ENCODE measurements at regions not wholly inside any gene's neighbourhood (a gene's known extent, or its start where the extent isn't known, plus 50 kb on each side); places are given as distances from the start of the nearest gene placed in this dataset.

DNA sequence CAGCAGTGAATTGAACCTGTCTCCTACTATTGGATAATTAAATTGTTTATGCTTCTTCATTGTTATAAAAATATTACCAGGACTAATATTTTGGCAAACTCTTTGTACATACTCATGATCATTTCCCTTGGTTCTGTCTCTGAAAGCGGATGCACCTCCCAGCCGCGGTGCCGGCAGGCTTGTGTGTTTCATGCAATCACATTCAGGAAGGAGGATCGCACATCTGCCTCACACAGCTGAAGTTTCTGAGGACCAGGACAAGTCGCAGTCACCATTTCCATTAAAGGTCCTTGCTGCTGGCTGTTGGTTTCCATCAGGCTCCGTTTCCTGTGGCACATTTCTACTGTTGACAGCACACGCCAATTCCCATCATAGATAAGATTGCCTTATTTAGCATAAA, 117.8 kb upstream of the SHH start:
- no peak for DNase-seq

DNA sequence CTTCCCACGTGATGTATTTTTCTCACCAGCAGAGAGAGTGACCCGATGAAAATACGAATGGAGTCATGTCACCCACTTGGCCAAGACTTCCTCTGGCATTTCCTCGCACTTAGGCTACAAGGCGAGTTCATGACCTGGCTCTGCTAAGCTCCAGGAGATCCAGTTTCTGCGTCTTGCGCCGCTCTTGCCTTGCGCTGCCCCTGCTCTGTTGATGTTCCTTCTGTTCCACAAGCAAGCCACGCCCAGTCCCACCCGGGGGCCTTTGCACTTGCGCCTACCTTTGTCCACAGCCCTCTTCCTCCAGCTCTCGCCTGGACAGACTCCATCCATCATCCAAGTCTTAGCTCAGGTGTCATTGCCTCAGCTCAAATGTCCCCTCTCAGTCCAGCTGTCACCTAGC, 116.3 kb upstream of the SHH start:
- DNase-seq: no peak

DNA sequence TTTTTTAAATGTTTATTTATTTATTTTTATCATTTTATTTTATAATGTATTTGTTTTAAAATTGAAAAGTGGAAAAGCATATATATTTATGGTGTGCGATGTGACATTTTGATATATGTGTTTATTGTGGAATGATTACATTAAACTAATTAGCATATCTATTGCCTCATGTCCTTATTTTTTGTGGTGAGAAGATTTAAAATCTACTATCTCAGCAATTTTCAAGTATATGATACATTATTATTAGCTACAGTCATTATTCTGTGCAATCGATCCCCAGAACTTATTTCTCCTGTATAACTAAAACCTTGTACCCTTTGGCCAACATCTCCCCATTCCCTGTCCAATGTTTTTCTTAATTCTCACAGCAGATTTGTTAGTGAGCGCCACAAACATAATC, 115.6 kb upstream of the SHH start:
- no peak for DNase-seq

DNA sequence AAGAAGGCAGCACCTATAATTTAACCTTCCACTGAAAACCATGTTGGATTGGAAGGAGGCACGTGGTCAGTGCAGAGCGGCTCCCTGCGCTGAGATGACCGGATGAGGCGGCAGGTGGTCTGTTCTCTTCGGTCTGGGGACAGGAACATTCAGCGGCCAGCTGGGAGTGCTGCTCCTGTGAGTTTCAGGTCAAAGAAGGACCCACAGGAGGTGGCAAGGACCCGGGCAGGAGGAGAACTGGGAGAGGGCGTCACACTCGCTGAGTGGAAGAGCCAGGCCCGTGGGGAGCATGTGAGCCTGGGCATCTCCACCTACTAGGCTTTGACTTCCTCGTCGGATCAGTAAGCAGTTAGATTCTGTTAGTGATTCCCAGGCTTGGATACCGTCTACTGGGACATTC, 113.4 kb upstream of the SHH start:
- no peak for DNase-seq

DNA sequence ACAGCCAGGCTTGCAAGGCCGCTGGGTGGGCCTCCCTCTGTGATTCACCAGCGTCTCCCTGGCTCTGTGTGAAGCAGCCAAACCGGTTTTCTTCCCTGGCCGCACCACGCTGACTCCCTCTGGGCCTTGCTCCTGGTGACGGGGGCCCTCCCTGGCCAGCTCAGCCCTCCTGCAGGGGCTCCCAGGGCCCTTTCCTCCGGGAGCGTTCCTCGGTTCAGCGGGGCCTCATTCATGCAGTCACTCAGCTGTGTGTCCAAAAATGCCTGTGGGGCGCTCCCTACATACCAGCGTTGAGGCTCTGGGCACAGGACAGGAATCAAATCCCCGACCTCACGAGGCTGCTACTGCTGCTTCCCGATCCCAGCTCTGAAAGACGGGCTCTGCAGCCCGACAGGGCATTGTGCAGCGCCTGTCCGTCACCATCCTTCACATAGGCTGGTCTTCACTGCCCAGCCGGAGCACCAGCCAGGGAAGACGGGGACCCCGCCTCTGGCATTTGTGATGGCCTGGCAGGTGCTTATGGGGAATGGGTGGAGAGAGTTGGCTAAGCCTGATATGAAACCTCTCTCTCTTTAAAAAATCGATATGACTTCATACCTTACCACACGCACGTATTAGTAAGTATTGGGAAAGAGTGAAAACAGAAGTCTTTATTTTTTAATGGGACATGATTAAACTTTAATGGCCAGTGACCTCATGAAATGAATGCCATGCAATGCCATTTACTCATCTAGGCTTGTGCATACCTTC, 110.0 kb upstream of the SHH start:
- no peak for DNase-seq

DNA sequence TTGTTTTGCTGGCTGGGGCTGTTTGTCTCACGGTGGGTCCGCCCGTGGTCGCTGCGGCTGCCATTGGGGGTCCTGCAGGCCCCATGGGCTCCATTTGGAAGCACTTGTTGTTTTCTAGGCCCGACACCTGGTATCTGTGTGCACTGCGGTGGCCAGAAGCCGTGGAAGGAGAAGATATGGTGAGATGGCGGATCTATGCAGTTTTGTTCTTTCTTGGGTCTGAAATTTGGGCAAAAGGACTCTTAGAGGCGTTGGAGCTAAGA, 109.5 kb upstream of the SHH start:
- no peak for DNase-seq

DNA sequence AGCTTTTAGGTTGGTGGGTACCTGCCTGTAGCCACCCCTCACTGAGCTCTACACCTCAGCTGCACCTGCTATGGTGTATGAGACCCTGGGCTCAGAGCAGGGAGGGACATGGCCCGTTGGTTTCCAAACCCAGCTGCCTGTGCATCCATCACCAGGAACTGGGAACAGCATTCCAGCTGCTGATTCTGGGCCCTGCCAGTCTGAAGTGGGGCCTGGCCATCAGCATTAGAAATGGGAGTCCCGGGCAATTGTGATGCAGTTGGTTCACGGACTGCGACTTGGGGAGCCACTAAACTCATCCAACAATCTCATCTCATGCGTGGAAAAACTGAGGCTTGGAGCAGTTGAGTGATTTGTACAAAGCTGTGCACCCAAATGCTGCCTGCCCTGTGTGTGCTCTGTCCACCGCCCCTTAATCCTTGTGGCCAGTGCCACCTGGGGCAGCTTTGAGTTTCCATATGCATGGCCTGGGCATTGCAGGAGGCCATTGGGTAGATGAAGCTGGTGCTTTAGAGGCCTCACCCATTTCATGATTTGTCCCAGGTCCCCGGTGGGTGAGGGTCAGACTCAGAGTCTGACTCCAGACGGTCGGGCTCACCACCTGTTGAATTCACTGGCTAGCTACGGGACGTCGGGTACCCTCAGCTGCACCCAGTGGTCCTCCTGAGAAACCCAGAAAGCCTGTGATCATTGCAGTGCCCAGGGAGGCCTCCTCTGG, 109.0 kb upstream of the SHH start:
- no peak for DNase-seq

DNA sequence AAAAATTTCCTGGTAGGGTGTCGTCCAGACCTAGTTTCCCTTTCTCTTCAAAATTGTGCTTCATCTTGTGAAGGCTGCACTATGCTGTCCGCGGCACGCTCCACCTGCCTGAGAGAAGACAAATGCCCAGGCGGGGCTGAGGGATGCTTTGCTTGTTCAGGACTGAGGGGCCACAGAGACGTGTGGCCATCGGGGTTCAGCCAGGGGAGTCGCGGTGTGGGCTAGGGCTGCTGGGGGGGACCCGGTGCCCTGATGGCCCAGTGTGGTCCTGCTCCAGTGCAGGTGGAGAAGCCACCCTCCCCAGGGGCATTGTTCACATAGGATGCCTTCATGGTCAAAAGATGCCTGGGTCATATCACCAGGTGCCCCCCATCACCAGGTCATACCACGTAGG, 107.8 kb upstream of the SHH start:
- DNase-seq: no peak

DNA sequence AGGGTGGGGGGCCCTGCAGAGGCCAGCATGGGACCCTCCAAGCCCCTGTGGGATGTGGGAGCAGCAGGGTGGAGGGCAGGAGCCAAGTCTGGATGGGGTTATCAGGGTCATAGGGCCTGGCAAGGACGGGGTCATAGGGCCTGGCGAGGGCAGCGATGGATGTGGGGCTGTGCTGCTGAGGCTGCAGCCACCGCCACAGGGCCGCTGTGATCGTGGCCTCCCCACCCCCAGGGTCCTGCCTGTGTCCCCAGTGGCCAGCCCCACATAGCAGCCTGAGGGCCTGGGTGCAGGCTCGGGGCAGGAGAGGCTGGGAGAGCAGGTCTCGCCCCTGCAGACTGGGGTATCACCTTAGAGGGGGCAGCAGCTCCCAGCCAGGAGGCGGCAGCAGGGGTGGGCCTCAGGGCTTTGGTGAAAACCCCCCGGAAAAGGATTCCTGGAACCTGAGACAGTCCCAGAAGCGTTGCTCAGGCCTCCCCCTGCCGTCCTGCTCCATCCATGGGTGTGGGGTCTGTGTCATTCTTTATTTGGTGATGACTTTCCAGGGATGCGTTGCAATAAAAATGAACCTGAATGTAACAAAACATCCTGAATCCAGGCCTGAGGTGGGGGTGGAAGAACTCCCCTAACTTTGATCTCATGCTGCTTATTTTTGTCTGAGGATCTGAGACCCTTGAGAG, 107.3 kb upstream of the SHH start:
- no peak for DNase-seq

DNA sequence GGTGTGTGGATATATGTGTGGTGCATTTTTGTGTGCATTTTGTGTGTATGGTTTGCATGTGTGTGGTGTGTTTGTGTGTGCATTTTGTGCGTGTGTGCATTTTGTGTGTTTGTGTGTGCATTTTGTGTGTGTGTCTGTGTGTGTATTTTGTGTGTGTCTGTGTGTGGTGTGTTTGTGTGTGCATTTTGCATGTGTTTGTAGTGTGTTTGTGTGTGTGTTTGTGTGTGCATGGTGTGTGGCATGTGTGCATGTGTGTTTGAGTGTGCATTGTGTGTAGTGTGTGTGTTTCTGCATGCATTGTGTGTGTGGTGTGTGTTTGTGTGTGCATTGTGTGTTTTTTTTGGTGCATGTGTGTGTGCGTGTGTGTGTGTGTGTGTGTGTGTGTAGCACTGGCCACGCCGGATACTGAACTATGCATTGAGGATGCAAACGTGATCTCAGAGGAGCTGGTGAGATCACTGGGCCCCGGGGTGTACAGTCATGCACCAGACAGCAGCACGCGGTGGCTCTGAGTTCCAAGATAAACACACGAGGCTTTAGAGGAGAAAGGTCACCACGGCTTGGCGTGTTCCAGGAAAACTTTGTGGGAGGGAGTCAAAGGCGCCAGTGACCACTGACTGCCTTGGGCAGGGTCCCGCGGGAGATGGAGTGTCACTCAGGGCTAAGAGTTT, 106.6 kb upstream of the SHH start:
- DNase-seq: no peak

DNA sequence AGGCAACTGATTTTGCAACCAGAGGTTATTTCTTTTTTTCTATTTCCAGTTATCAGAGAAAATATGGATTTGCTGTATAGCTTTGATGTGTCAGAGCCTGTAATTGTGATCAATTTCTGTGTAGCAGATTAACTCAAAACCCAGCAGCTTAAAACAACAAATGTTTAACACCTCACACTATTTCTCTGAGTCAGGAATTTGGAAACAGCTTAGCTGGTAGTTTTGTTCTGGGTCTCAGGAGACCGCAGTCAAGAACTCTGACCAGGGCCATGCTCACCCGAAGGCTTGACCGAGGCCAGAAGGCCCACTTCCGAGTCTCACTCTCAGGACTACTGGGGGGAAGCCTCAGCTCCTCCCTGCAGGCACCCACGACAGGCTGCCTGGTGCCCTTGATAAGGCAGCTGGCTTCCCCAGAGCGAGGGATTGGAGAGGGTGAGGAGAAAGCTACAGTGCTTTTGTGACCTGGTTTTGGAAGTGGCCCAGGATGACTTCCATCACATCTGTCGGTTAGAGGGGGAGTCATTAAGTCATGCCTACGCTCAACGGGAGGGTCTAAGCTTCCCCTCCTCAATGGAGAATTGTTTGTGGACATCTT, 105.7 kb upstream of the SHH start:
- no peak for DNase-seq

DNA sequence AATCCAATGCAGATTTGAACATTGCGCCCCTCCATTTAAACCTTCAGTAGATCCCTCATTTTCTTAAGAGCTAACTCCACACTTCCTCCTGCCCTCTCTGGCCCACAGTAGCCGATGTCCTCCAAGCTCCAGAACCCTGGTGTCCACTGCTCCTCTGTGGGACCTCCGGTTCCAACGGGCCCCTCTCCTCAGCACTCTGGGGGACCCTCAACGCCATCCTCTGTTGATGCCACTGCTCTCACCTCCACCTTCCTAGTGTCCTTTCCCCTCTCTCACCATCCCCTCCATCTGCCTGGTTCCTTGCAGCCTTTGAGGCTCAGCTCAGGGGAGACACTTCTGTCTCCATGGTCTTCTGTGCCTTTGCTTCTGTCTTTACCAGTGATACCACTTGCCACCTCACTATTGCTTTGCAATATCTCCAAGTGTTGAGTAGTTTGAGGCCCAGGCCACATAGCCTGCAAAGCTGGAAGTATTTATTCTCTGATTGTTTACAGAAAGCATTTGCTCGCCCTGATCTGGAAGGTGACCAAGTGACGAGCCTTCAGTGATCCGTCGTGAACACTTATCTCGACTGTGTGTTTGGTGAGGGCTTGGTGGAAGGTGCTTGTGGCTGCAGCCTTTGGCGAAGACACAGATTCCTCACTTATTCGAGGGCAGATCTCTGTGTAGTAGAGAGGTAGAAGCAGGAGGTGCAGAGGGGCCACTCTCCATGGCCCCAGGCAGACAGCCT, 104.8 kb upstream of the SHH start:
- DNase-seq: no peak

DNA sequence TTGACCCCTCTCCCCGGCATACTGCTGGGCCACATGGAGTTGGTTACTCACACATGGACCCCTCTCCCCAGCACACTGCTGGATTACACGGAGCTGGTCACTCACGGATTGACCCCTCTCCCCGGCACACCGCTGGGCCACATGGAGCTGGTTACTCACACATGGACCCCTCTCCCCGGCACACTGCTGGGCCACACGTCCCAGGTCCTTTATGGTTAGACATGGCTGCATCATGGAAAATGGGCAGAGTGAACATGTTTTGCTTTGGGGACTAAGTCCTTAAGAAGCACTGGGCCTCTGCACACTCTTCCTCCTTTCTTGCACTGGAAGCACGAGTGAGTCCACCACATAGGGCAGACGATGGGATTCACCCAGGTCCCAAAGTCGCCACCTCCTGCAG, 102.1 kb upstream of the SHH start:
- DNase-seq: no peak

DNA sequence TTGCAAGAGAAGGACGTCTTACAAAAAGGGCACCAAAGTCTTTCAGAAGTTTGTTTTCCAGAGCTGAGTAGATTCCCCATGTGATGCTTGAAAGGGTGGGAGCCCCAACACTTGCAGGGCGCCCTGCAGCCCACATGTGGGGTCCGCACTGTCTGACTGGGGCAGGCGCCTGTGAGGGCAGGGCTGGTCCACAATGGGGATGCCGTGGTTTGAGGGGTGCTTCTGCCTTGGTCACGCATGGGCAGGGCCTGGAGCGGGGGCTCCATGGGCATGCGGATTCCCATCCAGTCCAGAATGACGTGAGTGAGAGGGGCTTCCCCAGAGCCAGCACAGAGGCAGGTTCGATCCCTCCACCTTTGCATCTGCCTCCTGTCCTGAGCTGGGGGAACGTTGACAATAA, 101.5 kb upstream of the SHH start:
- no peak for DNase-seq

DNA sequence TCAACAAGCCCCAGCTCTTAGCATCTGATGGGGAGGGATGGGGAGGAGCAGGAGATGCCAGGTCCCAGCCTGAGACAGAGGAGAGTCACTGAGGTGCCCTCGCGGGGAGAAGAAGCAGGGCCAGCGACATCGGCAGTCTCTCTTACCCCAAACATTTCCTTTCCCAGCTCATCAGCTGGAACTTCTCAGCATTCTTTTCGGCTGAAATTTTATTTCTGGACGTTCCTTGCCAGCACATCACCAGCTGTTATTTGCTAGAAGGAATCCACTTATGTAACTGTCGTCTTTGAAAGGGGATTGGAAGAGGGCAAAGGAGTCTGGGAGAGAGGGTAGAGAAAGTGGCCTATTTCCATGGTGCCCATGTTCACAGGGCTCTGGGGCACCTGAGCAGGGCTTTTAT, 101.0 kb upstream of the SHH start:
- no peak for DNase-seq

DNA sequence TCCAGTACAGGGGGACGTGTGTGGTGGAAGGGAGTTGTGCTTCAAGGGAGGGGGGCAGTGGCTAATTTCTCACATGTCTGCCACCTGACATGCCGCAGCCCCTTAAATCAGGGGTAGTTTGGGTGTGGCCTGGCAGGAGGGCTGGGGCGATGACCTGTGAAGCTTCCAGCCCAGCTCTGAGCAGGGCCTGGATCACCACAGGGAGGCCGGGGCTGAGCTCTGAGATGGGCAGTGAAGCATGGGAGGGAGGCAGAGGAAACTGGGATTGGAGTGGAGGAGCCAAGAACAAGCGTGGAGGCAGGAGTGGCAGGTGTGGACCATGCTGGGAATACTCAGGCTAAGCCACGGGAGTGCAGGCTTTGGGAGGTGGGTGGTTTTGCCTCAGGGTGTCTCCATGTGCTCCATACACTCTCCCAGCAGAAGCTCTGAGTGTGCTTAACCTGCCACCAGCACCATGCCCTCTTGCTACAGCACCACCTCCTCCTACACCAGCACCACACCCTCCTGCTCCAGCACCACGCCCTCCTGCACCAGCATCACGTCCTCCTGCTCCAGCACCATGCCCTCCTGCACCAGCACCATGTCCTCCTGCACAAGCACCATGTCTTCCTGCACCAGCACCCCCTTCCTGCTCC, 99.3 kb upstream of the SHH start:
- no peak for DNase-seq

DNA sequence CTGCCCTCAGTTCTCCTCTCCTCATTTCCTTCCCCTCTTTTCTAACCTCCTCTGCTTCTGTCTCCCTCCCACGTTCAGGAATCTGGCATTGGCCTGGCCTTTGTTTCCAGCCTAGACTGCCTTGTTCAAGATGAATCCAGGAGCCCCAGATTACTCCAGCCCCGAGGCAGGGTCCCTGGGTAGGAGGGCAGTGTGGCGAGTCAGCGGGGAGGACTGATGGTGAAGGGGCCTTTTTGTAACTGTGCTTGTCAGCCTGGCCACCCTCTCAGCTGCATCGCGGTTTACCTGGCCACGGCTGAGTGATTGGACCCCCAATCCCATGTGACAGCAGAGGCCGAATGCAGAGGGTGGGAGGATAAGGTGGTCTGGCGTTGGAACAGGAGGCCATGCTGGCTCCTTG, 96.1 kb upstream of the SHH start:
- no peak for DNase-seq

DNA sequence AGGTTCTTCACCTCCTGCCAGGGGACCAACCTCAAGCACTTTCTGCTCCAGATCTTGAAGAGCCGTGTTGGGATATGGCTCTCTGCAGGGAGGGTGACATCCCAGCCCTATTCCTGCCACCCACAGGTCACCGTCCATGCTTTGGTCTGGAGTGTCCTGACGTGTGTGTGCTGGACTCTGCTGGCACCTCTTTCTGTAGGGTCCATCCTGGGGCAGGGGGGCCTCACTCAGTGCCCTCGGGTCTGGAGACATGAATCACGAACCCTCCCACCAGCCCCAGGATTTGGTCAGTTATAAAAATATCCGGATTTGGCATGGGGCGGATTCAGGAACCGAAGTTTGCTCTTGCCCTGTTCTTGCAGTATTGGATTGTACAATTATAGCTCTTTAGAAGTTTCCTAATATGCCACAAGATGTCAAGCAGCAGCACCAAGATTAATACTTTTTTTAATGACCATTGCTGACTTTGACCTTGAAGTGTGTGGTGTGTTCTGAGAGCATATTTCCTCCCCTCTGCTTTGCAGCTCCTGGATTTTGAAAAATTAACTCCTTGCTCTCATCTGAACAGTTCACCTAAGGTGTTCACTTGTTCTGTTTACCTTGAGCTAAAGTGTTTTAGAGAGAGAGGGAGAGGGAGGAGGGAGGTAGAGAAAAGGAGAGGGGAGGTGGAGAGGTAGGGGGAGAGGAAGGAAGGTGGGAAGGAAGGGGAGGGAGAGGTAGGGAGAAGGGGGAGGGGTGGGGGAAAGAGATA, 95.4 kb upstream of the SHH start:
- no peak for DNase-seq

DNA sequence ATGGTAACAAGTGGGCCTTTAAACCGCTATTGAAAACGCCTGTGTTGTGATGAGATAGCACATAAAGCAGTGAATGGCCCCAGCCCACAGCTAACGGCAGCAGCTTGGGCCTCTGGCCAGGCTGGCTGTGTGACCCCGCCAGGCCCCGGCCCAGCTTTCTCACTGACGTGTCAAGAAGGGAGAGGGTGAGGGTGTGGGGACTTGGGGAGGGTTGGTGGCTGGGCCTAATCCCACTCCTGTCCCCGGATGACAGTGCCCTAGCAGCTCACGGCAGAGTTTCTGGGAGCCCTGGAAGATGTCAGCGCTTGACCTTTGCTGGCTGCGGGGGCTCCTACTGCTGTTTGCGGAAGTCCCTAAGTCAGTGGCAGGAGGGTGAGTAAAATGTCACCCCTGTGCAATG, 88.9 kb upstream of the SHH start:
- no peak for DNase-seq

DNA sequence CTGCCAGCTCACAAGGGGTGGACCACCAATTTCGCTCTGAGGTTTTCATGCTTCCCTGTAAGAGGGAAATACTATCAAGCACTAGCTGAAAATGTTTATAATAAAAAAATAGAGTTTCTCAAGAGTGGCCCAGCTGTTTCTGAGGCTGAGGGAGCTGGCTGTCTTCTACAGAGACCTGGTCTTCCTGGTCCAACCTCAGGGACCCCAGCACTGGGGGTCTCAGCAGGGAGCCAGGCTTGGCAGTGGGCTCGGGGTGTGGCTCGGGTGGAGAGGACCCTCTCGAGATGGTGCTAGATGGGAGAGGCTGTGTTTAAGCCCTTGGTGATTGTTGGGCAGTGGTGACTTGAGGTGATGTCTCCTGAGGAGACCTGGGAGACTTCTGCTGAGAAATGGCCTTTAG, 87.3 kb upstream of the SHH start:
- no peak for DNase-seq

DNA sequence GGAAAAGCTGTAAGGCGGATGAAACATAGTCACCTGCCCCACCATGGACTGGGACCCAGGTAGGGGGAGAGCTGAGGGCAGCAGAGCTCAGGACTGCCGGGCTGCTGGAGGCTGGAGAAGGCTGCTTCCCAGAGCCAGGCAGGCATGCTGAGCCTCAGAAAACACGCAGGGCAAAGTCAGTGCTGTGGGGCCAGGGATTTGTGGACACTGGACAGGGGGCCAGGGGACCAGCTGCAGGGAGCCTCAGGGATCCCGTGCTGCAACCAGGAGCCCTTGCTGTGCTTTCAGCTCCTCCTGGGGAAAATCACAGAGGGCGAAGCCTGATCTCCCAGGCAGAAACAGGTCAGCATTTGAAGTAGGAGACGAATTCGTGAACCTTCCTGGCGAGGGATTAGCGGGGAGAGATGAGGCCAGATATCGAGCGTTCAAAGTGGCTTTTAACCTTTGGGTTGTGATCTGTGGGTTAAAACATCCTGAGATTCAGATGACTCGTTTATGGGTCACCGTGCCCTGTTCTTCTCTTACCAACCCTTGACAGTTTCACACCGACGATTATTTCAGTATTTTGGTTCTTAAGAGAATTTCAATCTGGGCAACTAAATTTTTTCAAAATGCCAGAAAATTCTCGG, 85.6 kb upstream of the SHH start:
- DNase-seq: no peak

Data from activated CD4-positive, alpha-beta T cell treated with anti-CD3 and anti-CD28 coated beads, Interleukin-2, amount 50 U/mL, for 16 hours (primary cell).